ENCODE measurements at regions not wholly inside any gene's neighbourhood (a gene's known extent, or its start where the extent isn't known, plus 50 kb on each side); places are given as distances from the start of the nearest gene placed in this dataset.

GRCh38 chr6:143616741-143617140 is 61.0 kb upstream of the PHACTR2 start:
- WGBS, 2 experiments (ENCODE audit: extremely low coverage in 1 of 2, insufficient coverage in 1 of 2, insufficient read length in 1 of 2, insufficient replicate concordance in 2 of 2, low coverage in 1 of 2, low lambda C conversion rate in 2 of 2, missing lambda C conversion rate in 1 of 2), result 78% methylated on average over 7 of the region's 7 CpGs; no CpG with 5 or more reads in 1 of the 2 experiments
- CTCF ChIA-PET (ENCODE audit: partially characterized antibody), result interaction anchor here (0.8 to 1.7 kb wide), 3 partner anchors 14 to 471 kb away, joined by 3 to 4 read pairs (median 4); no protein-coding TSS in a partner anchor
- TF ChIP-seq CHD1 (IDR thresholded peaks at IDR 0.05; ENCODE audit: low read depth, low read length), result no peak
- TF ChIP-seq SP4 (IDR thresholded peaks at IDR 0.05; ENCODE audit: low read length), result no peak
- TF ChIP-seq BCL11A (IDR thresholded peaks at IDR 0.05; ENCODE audit: low read depth in 2 of 2, low read length in 2 of 2), result no peak
- no peak for TF ChIP-seq YY1 (IDR thresholded peaks at IDR 0.05; ENCODE audit: low read depth, low read length)
- TF ChIP-seq CTCF (IDR thresholded peaks at IDR 0.05; ENCODE audit: control extremely low read depth in 1 of 3, insufficient read depth in 1 of 3, low read depth in 1 of 3, low read length in 3 of 3), result no peak
- TF ChIP-seq TEAD4 (IDR thresholded peaks at IDR 0.05; ENCODE audit: low read depth, low read length), result no peak
- TF ChIP-seq SAP30 (IDR thresholded peaks at IDR 0.05; ENCODE audit: insufficient read depth, insufficient replicate concordance, low read length), result no peak
- TF ChIP-seq BRCA1 (IDR thresholded peaks at IDR 0.05; ENCODE audit: low read depth, low read length), result no peak

More at GRCh38 chr6:143616741-143617140, 61.0 kb upstream of the PHACTR2 start:
- Histone ChIP-seq H2BK20ac (ENCODE audit: low read length) (no peak overlapping the region), H4K20me1 (replicated peaks in 1 of 2; ENCODE audit: control insufficient read depth in 1 of 2, insufficient read depth in 2 of 2, low read length in 2 of 2) (no peaks in the 10 kb centered on the region), H2AK5ac (ENCODE audit: low read depth, low read length) (no peak overlapping the region; the same call in 1 of the 2 replicates), H3K4me1 (replicated peaks in 1 of 4; ENCODE audit: control insufficient read depth in 3 of 4, insufficient read depth in 4 of 4, low read length in 3 of 4) (no peaks in the 10 kb centered on the region; a peak in 1 of 7 replicates), H3K79me2 (ENCODE audit: control insufficient read depth in 1 of 2, insufficient read depth in 2 of 2, low read length in 2 of 2) (no peaks in the 10 kb centered on the region), H3K18ac (ENCODE audit: extremely low read depth, low read length) (no peak overlapping the region), H2BK15ac (ENCODE audit: low read length) (no peak overlapping the region), H3K4me2 (ENCODE audit: insufficient read depth in 1 of 2, low read depth in 2 of 2, low read length in 2 of 2) (no peak overlapping the region), H4K91ac (replicated peaks; ENCODE audit: insufficient read length, low read length) (no peak overlapping the region), H3K79me1 (ENCODE audit: low read depth, low read length) (no peaks in the 10 kb centered on the region; the same call in 1 of the 2 replicates), H2BK120ac (replicated peaks; ENCODE audit: low read depth, low read length) (no peak overlapping the region), H3K23me2 (ENCODE audit: low read depth, low read length) (no peaks in the 10 kb centered on the region), H3K9ac (replicated peaks in 1 of 4; ENCODE audit: extremely low read depth in 1 of 4, low read depth in 3 of 4, low read length in 3 of 4) (no peak overlapping the region), H3K36me3 (ENCODE audit: control insufficient read depth in 2 of 4, insufficient read depth in 4 of 4, low read length in 3 of 4) (no peaks in the 10 kb centered on the region), H3K27me3 (replicated peaks in 1 of 4; ENCODE audit: control insufficient read depth in 3 of 4, extremely low read depth in 1 of 4, insufficient read depth in 3 of 4, low read length in 3 of 4) (no peaks in the 10 kb centered on the region), H3K4me3 (ENCODE audit: extremely low read depth in 1 of 4, insufficient read depth in 2 of 4, low read depth in 3 of 4, low read length in 4 of 4) (no peak overlapping the region), H4K5ac (ENCODE audit: insufficient read length, low read depth, low read length) (no peak overlapping the region), H3K56ac (replicated peaks; ENCODE audit: insufficient read length, low read depth, low read length) (no peak overlapping the region), H3K9me3 (ENCODE audit: insufficient read depth in 2 of 2, low read depth in 1 of 2, low read length in 1 of 2) (no peaks in the 10 kb centered on the region), H2BK5ac (ENCODE audit: low read depth, low read length) (no peak overlapping the region), H3K14ac (ENCODE audit: insufficient read length) (no peak overlapping the region), H4K8ac (ENCODE audit: extremely low read depth, insufficient read depth, low read length) (no peak overlapping the region), H2AFZ (ENCODE audit: low read length) (no peak overlapping the region), H2BK12ac (ENCODE audit: low read depth, low read length) (0 out of 2 replicates have a peak overlapping the region, but pooled peaks have one; percentile 2), H3K4ac (replicated peaks; ENCODE audit: insufficient read length, low read depth, low read length) (no peak overlapping the region), H3K27ac (ENCODE audit: low read depth, low read length) (no peak overlapping the region), H3K23ac (ENCODE audit: insufficient read length) (no peak overlapping the region)
- POLR2A ChIA-PET (ENCODE audit: partially characterized antibody), result no interaction called here
- FAIRE-seq (no peak), DNase-seq (ENCODE audit: low read depth in 1 of 2, low spot score in 2 of 2) (no peak)

All from H1 (cell line).